Progenitor cell of endocrine pancreas (in vitro differentiated cells): ENCODE measurements at regions not wholly inside any gene's neighbourhood (a gene's known extent, or its start where the extent isn't known, plus 50 kb on each side); places are given as distances from the start of the nearest gene placed in this dataset.
"Not testable (repeated sequence)": the region's sequence is repeated elsewhere in the genome, so short reads cannot be mapped to it uniquely, and the experiment has no call there.

Source experiments
- DNase-seq: peaks from one replicate; pipeline ENCODE4 v3.0.0; 2021; ENCODE audit warnings: low spot score; ENCODE audit not compliant: unreplicated experiment
- H3K27ac Mint-ChIP-seq: 2 replicates; pipeline ENCODE4 v1.8.0; 2021; ENCODE audit warnings: mild to moderate bottlenecking, moderate library complexity, mixed read lengths
- H3K27me3 Mint-ChIP-seq: 2 replicates; pipeline ENCODE4 v1.8.0; 2021; ENCODE audit warnings: mixed read lengths
- H3K36me3 Mint-ChIP-seq: 2 replicates; pipeline ENCODE4 v1.8.0; 2022; ENCODE audit warnings: mixed read lengths; ENCODE audit not compliant: insufficient read depth
- H3K4me1 Mint-ChIP-seq: 2 replicates; pipeline ENCODE4 v1.8.0; 2021; ENCODE audit warnings: low read depth, mixed read lengths
- H3K4me3 Mint-ChIP-seq: 2 replicates; pipeline ENCODE4 v1.8.0; 2021; ENCODE audit warnings: low read depth, mild to moderate bottlenecking, moderate library complexity, mixed read lengths
- H3K9me3 Mint-ChIP-seq: 2 replicates; pipeline ENCODE4 v1.8.0; 2021; ENCODE audit warnings: low read depth, mixed read lengths
- TF ChIP-seq, protein P1 (sequence below): fragments of 200-600 bp; sonication (generic); IDR thresholded peaks from one replicate; pipeline ENCODE4 v1.5.0; 2021; ENCODE audit warnings: antibody characterized with exemption, mild to moderate bottlenecking; ENCODE audit not compliant: unreplicated experiment

DNA sequence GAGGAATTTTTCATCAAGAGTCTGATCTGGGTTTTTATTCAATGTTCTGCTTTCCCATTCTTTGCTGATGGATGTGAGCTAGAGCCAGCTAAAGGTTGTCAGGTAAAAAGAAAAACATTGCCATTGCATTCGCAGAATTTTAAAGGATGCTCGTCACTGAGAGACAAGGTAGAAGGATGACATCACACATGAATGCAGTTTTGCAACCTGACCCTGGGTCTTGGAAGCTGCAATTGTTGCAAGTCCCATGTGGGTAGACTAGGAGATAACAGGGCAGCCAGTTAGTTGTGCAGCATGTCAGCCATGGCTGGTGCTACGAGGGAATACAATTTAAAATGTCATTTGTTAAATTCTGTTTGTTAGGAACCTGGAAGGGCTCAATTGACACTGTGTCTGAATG is 73.9 kb upstream of the MXRA5 start:
- no peak overlapping the region for H3K27ac Mint-ChIP-seq
- H3K4me1 Mint-ChIP-seq: no peaks in the 10 kb centered on the region
- H3K36me3 Mint-ChIP-seq: no peaks in the 10 kb centered on the region
- H3K27me3 Mint-ChIP-seq: no peaks in the 10 kb centered on the region
- H3K9me3 Mint-ChIP-seq: no peaks in the 10 kb centered on the region
- TF ChIP-seq, protein P1, sequence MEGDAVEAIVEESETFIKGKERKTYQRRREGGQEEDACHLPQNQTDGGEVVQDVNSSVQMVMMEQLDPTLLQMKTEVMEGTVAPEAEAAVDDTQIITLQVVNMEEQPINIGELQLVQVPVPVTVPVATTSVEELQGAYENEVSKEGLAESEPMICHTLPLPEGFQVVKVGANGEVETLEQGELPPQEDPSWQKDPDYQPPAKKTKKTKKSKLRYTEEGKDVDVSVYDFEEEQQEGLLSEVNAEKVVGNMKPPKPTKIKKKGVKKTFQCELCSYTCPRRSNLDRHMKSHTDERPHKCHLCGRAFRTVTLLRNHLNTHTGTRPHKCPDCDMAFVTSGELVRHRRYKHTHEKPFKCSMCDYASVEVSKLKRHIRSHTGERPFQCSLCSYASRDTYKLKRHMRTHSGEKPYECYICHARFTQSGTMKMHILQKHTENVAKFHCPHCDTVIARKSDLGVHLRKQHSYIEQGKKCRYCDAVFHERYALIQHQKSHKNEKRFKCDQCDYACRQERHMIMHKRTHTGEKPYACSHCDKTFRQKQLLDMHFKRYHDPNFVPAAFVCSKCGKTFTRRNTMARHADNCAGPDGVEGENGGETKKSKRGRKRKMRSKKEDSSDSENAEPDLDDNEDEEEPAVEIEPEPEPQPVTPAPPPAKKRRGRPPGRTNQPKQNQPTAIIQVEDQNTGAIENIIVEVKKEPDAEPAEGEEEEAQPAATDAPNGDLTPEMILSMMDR: no peak
- no peak overlapping the region for H3K4me3 Mint-ChIP-seq
- DNase-seq: no peak

DNA sequence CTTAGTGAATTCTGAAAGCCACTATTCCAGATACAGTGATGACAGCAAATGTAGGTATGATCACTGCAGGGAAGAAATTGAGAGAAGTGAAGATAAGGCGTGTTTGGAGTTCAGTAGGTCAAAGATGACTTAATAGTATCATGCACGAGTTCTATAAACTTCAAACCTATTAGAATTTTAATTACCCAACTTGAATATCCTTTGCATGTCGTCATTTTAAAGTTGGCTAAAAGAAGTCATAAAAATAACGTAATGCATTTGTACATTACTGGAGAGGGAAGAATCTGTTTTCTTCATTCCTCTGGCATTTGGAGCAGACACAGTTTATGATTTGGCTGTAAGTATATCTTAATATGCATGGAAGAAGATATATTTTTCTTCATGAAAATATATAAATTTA is 68.6 kb upstream of the MXRA5 start:
- Mint-ChIP-seq H3K27ac (no peak overlapping the region), H3K9me3 (peaks cover 6% of the 10 kb centered on the region), H3K4me1 (no peaks in the 10 kb centered on the region), H3K27me3 (no peaks in the 10 kb centered on the region), H3K36me3 (no peaks in the 10 kb centered on the region), H3K4me3 (no peak overlapping the region)
- TF ChIP-seq, protein P1: no peak
- no peak for DNase-seq

DNA sequence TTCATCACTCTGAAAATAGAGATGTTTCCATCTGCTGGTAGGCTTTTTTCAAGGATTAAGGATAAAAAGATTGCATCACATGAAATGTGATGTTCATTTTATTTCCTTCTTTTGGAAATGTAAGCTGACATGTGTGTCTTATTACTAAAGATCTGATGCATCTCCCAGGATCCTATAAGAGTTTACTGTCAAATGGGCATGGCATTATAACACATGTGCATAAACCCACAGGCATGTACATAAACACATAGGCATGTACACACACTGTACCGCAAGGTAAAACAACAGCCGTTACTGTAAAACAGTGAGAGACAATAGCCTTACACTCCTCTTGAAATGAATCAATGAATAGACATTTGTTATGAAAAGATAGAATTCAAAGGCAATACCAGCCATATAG is 65.2 kb upstream of the MXRA5 start:
- H3K4me3 Mint-ChIP-seq, H3K27me3 Mint-ChIP-seq, H3K36me3 Mint-ChIP-seq, DNase-seq, H3K4me1 Mint-ChIP-seq, H3K9me3 Mint-ChIP-seq, H3K27ac Mint-ChIP-seq: not testable (repeated sequence)

DNA sequence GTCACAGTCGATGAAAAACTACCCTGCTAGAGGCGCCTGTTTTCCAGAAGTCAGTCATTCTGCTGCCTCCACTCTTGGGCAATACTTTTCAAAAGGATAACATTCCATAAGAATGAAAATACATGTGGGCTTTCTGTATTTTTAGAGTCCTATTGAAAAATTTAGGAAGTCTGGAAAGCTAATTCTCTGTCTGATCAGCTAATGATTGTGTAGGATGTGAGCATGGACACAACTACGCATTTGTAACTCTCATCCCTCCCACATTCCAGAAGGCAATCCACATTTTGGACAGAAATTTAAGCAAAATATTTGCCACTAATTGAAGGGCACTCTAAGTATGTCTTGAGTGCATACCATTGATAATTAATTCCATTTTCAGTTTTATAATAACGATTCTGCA is 63.5 kb upstream of the MXRA5 start:
- not testable (repeated sequence) for H3K4me3 Mint-ChIP-seq, H3K4me1 Mint-ChIP-seq, H3K27ac Mint-ChIP-seq, DNase-seq, H3K36me3 Mint-ChIP-seq, H3K27me3 Mint-ChIP-seq, H3K9me3 Mint-ChIP-seq

DNA sequence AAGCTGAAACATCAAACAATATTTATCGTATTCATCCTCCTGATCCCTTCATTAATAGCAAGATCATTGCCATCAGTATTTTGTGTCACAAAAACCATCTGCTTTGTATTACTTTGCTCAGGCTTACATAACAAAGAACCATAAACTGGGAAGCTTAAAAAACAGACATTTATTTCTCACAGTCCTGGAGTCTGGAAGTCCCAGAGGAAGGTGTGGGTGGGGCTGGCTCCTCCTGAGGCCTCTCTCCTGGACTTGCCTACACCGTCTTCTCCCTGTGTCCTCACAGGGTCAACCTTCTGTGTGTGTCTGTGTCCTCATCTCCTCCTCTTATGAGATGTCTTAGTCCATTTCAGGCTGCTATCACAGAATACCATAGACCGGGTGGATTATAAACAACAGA is 61.3 kb upstream of the MXRA5 start:
- Mint-ChIP-seq H3K27me3 (no peaks in the 10 kb centered on the region), H3K9me3 (peaks cover 5% of the 10 kb centered on the region), H3K36me3 (no peaks in the 10 kb centered on the region), H3K4me1 (no peaks in the 10 kb centered on the region), H3K4me3 (no peak overlapping the region), H3K27ac (peak overlapping the region; percentile 8)
- TF ChIP-seq, protein P1: no peak
- no peak for DNase-seq

DNA sequence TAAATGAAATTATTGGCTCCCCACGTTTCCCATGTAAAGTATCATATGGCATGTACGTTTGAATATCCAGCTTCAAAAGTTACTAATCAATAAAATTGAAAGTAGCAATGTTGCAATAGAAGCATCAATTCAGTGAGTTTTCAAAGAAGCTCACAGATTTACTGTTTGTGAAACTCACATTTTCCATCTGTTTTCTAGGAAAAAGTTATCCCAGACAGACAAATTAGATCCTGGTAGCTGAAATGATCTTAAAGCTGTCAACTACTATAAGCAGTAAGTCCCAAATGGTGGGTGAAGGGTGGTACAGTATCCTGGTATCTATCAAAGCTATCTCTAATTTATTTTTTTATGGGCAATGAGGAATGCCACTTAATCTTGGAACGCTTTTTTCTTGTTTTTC is 60.7 kb upstream of the MXRA5 start:
- H3K36me3 Mint-ChIP-seq: no peaks in the 10 kb centered on the region

More for the DNA sequence above, 60.7 kb upstream of the MXRA5 start:
- no peak overlapping the region for H3K27ac Mint-ChIP-seq
- TF ChIP-seq, protein P1: no peak
- no peaks in the 10 kb centered on the region for H3K27me3 Mint-ChIP-seq
- DNase-seq: no peak
- no peak overlapping the region for H3K4me3 Mint-ChIP-seq
- no peaks in the 10 kb centered on the region for H3K4me1 Mint-ChIP-seq
- H3K9me3 Mint-ChIP-seq: peaks cover 8% of the 10 kb centered on the region
